Mucosa of descending colon (tissue), 3 donors: ENCODE measurements at regions not wholly inside any gene's neighbourhood (a gene's known extent, or its start where the extent isn't known, plus 50 kb on each side); places are given as distances from the start of the nearest gene placed in this dataset.

Experiments
- ATAC-seq: fragments of 200-7000 bp; cut with Tn5 transposase; one replicate; pipeline ENCODE4 v1.9.1; 2020; ENCODE audit warnings: mild to moderate bottlenecking, moderate library complexity
- DNase-seq, 3 donors: peaks; one replicate each; pipeline ENCODE4 v3.0.0-alpha.2; 2020
- H3K36me3 ChIP-seq: fragments of 200-600 bp; one replicate; pipeline ENCODE4 v1.8.0; 2021; ENCODE audit warnings: low read depth, mild to moderate bottlenecking
- H3K4me1 ChIP-seq: fragments of 200-600 bp; one replicate; pipeline ENCODE4 v1.8.0; 2021; ENCODE audit warnings: low read depth, mild to moderate bottlenecking
- H3K4me3 ChIP-seq: fragments of 200-600 bp; one replicate; pipeline ENCODE4 v1.8.0; 2021; ENCODE audit warnings: mild to moderate bottlenecking
- H3K9me3 ChIP-seq: fragments of 200-600 bp; one replicate; pipeline ENCODE4 v1.8.0; 2021; ENCODE audit warnings: mild to moderate bottlenecking
- intact Hi-C, 2 donors: fragments of 100-400 bp; cut with DNase I in 1 of 2; cut with micrococcal nuclease in 1 of 2; formaldehyde crosslinking; loops; one replicate each; pipeline versions ENCODE4 v1.11.0 to v1.11.1; 2022; cut with DNase I, micrococcal nuclease
- TF ChIP-seq, protein P1 (sequence below): fragments of 200-600 bp; IDR thresholded peaks from one replicate; pipeline ENCODE4 v1.8.0; 2022; ENCODE audit warnings: antibody characterized with exemption, mild to moderate bottlenecking
- donor health status: DM: no; HTN: no; CAD: no; lungs with moderate emphysema.
- donor health status: DM: no; HTN: no; CAD: no.
- donor health status: DM: no; HTN: yes; CAD: no.

DNA sequence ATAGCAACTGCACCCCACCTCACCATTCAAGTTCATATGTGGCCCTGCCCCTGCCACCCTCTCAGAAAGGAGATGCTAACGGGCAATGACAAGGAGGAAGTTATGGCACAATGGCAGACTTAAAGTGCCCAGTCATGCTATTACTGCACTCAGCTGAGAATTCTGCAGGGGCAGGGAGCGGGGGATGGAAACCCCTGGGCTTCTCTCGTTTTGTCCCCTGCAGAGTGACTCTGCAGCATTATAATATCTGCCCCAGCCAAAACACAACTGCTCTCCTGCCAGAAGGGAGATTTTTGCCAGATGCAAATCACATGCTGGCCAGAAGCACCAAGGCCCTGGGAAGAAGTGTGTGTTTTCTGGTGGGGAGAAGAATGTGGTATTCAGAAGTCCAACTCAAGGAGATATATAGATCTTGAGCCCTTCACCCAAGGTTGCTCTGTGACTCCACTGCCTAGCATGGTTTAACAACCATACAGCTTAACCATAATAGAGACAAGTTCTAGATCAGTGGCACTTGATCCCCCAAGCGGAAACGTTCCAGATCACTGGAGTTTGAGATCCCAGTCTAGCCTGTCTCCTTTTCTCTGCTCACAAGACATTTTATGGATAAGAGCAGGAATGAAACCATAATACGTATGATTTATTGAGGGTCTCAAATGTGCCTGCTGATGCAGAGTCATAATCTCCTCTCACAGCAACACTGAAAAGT lies 207.0 kb upstream of the MAP3K1 start:
- peak; percentile 29 for ATAC-seq
- peak in 1 of 3 donors; percentile 28 for DNase-seq
- intact Hi-C loops = no loop called here
- no peaks in the 10 kb centered on the region for H3K36me3 ChIP-seq
- no peak overlapping the region for H3K4me3 ChIP-seq
- H3K9me3 ChIP-seq = no peaks in the 10 kb centered on the region
- peaks cover 2% of the 10 kb centered on the region for H3K4me1 ChIP-seq
- TF ChIP-seq, protein P1, sequence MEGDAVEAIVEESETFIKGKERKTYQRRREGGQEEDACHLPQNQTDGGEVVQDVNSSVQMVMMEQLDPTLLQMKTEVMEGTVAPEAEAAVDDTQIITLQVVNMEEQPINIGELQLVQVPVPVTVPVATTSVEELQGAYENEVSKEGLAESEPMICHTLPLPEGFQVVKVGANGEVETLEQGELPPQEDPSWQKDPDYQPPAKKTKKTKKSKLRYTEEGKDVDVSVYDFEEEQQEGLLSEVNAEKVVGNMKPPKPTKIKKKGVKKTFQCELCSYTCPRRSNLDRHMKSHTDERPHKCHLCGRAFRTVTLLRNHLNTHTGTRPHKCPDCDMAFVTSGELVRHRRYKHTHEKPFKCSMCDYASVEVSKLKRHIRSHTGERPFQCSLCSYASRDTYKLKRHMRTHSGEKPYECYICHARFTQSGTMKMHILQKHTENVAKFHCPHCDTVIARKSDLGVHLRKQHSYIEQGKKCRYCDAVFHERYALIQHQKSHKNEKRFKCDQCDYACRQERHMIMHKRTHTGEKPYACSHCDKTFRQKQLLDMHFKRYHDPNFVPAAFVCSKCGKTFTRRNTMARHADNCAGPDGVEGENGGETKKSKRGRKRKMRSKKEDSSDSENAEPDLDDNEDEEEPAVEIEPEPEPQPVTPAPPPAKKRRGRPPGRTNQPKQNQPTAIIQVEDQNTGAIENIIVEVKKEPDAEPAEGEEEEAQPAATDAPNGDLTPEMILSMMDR = no peak

DNA sequence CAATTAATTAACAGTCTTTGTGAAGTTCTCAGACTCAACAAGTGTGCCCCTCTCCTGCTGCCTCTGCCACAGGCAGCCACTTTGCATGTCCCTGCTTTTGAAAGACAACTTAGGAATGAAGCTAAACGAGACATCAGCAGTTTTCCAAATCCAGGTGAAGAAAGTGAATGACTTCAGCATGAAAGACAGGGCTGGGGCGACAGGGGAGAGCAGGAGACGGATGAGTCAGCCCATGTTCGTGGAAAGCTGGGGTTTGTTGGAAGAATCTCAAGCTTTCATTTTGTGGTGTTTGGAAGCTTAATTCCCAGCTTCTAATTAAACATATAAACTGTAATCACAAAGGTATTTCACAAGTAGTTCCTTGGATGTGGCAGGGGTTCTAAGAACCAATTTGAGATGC lies 207.8 kb upstream of the MAP3K1 start:
- H3K9me3 ChIP-seq = no peaks in the 10 kb centered on the region
- H3K4me3 ChIP-seq = no peak overlapping the region
- ATAC-seq = no peak
- intact Hi-C loops = no loop called here
- DNase-seq = no peak
- H3K36me3 ChIP-seq = no peaks in the 10 kb centered on the region
- TF ChIP-seq, protein P1 = no peak
- peaks cover 2% of the 10 kb centered on the region for H3K4me1 ChIP-seq

DNA sequence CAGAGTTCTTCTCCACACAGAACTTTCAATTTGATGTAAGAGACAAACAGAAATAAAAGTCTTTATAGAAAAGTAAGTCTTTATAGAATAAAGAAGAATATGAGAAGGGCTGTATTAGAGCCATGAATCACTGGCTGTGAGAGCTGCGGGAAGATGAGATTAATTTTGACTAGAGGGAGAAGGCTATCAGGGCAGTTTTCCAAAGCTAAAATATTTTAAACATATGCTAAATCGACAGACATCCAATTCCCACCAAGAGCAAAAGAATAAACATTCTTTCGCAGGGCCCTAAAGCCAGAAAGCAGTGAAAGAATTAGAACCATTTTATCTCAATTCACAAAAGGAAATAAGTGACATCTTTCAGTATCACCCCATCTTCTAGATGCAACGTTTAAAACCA lies 208.3 kb upstream of the MAP3K1 start:
- Histone ChIP-seq H3K4me3 (no peak overlapping the region), H3K4me1 (peaks cover 2% of the 10 kb centered on the region), H3K36me3 (no peaks in the 10 kb centered on the region), H3K9me3 (no peaks in the 10 kb centered on the region)
- intact Hi-C loops = no loop called here
- ATAC-seq (no peak), DNase-seq (no peak)
- TF ChIP-seq, protein P1 = no peak

DNA sequence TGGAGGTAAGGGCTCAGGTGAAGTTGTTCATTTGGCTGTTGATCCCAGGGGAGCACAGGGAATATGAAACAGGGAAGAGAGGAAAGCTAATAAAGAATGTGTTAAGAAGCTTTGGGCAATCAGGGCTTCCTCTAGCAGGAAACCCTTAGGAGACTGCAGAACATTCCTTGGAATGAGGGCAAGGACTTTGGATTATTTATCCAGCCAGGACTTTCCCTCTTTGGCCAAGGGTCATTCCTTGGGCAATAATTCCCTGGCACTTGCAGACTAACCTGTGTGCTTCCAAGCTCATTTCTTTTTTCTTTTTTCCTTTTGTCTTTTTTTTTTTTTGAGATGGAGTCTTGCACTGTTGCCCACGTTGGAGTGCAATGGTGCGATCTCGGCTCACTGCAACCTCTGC lies 209.2 kb upstream of the MAP3K1 start:
- intact Hi-C loops = no loop called here
- Histone ChIP-seq H3K36me3 (no peaks in the 10 kb centered on the region), H3K9me3 (no peaks in the 10 kb centered on the region), H3K4me1 (peaks cover 2% of the 10 kb centered on the region), H3K4me3 (no peak overlapping the region)
- ATAC-seq (no peak), DNase-seq (no peak)
- TF ChIP-seq, protein P1 = no peak

DNA sequence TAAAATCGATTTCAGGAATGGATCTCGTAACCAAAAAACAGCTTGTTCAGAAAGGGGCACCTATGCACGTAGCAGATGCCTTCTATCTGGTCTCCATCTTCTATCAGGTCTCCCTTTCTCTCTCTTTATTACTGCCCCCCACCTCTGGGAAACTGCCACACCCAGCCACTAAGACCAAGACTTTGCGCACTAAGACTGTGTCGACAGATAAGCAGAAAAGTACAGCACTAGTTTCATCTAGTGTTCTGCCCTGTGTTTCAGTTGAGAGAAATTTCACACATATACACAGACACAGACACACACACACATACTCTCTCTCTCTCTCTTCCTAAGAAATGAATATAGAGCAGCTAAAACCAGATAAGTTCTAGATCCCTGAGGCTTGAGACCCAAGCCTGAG lies 210.1 kb upstream of the MAP3K1 start:
- DNase-seq (no peak), ATAC-seq (no peak)
- TF ChIP-seq, protein P1 = no peak
- no peak overlapping the region for H3K4me3 ChIP-seq
- H3K36me3 ChIP-seq = no peaks in the 10 kb centered on the region
- peaks cover 2% of the 10 kb centered on the region for H3K4me1 ChIP-seq
- H3K9me3 ChIP-seq = no peaks in the 10 kb centered on the region
- intact Hi-C loops = no loop called here

DNA sequence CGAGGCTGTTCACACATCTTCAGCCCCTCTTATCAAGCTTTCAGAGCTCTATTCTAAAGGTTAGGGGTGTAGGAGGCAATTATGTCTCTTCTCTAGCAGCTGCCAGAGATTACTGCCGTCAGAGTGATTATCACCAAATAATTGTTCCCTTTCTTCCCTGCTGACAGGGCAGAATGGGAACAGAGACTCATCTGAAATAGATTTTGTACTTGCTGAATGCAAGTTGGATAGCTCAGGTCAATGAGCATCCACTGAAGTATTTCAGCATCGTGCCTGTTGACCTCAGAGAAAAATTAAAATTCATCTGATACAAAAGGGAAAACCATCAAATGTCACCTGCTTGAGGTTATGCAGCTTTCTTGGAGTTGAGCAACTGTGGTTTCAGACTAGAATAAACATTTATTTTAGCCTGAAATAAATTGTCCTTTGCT lies 213.7 kb upstream of the MAP3K1 start:
- Histone ChIP-seq H3K36me3 (no peaks in the 10 kb centered on the region), H3K9me3 (no peaks in the 10 kb centered on the region), H3K4me3 (no peak overlapping the region), H3K4me1 (no peaks in the 10 kb centered on the region)
- intact Hi-C loops = no loop called here
- TF ChIP-seq, protein P1 = no peak
- no peak for ATAC-seq
- no peak for DNase-seq
